RWPE2 (cell line): ENCODE measurements at regions not wholly inside any gene's neighbourhood (a gene's known extent, or its start where the extent isn't known, plus 50 kb on each side); places are given as distances from the start of the nearest gene placed in this dataset.
A peak's percentile ranks its signal among the peaks of the same experiment; 100 is the strongest.

Experiments used
- ATAC-seq: fragments of 200-7000 bp; cut with Tn5 transposase; 3 replicates; pipeline ENCODE4 v1.9.1; 2021; ENCODE audit warnings: low read depth
- DNase-seq: peaks from one replicate; pipeline ENCODE4 v3.0.0-alpha.2; 2020; ENCODE audit warnings: low spot score
- H3K27ac ChIP-seq: fragments of 450-650 bp; 2 replicates; pipeline ENCODE4 v1.5.1; 2017; ENCODE audit warnings: mild to moderate bottlenecking; ENCODE audit not compliant: poor library complexity, severe bottlenecking
- H3K27me3 ChIP-seq: fragments of 250-450 bp; sonication (Bioruptor Pico); 2 replicates; pipeline ENCODE4 v1.5.1; 2021; ENCODE audit warnings: mild to moderate bottlenecking, moderate library complexity; ENCODE audit not compliant: insufficient read depth, poor library complexity, severe bottlenecking
- H3K36me3 ChIP-seq: fragments of 250-450 bp; sonication (Bioruptor Pico); 2 replicates; pipeline ENCODE4 v1.5.1; 2020; ENCODE audit warnings: low read depth, mild to moderate bottlenecking, moderate library complexity
- H3K4me1 ChIP-seq: fragments of 250-450 bp; sonication (Bioruptor Pico); 2 replicates; pipeline ENCODE4 v1.5.1; 2021; ENCODE audit warnings: mild to moderate bottlenecking, moderate library complexity; ENCODE audit not compliant: insufficient read depth, poor library complexity, severe bottlenecking
- H3K4me3 ChIP-seq: fragments of 250-450 bp; sonication (Bioruptor Pico); 2 replicates; pipeline ENCODE4 v1.5.1; 2021; ENCODE audit warnings: mild to moderate bottlenecking, moderate library complexity; ENCODE audit not compliant: severe bottlenecking
- H3K9me3 ChIP-seq: fragments of 250-450 bp; sonication (Bioruptor Pico); 2 replicates; pipeline ENCODE4 v1.5.1; 2021; ENCODE audit warnings: mild to moderate bottlenecking, moderate library complexity; ENCODE audit not compliant: severe bottlenecking
- CTCF ChIP-seq: fragments of 450-650 bp; IDR thresholded peaks from one replicate; pipeline ENCODE4 v1.5.1; 2017; ENCODE audit warnings: mild to moderate bottlenecking, moderate library complexity; ENCODE audit not compliant: poor library complexity, severe bottlenecking

GRCh38 chr20:55514531-55514930, 490.8 kb downstream of the CBLN4 start:
- H3K27me3 ChIP-seq: no peaks in the 10 kb centered on the region
- ATAC-seq (peak; percentile 91), DNase-seq (peak; percentile 93)
- no peak for TF ChIP-seq CTCF
- H3K9me3 ChIP-seq: no peaks in the 10 kb centered on the region
- no peak overlapping the region for H3K4me3 ChIP-seq
- peak overlapping the region; percentile 66 for H3K27ac ChIP-seq
- peaks cover 28% of the 10 kb centered on the region for H3K4me1 ChIP-seq
- H3K36me3 ChIP-seq: no peaks in the 10 kb centered on the region

GRCh38 chr20:55513954-55514353, 491.4 kb downstream of the CBLN4 start:
- H3K4me1 ChIP-seq: peaks cover 28% of the 10 kb centered on the region
- no peaks in the 10 kb centered on the region for H3K9me3 ChIP-seq
- no peak for ATAC-seq
- peak overlapping the region; percentile 66 for H3K27ac ChIP-seq
- no peak for TF ChIP-seq CTCF
- no peak overlapping the region for H3K4me3 ChIP-seq
- DNase-seq: no peak
- H3K27me3 ChIP-seq: no peaks in the 10 kb centered on the region
- H3K36me3 ChIP-seq: no peaks in the 10 kb centered on the region

GRCh38 chr20:55500130-55500529, 505.2 kb downstream of the CBLN4 start:
- no peak for ATAC-seq
- Histone ChIP-seq H3K27me3 (peaks cover 4% of the 10 kb centered on the region), H3K27ac (no peak overlapping the region), H3K36me3 (no peaks in the 10 kb centered on the region), H3K9me3 (no peaks in the 10 kb centered on the region), H3K4me1 (no peaks in the 10 kb centered on the region), H3K4me3 (no peak overlapping the region)
- DNase-seq: no peak
- no peak for TF ChIP-seq CTCF

DNA sequence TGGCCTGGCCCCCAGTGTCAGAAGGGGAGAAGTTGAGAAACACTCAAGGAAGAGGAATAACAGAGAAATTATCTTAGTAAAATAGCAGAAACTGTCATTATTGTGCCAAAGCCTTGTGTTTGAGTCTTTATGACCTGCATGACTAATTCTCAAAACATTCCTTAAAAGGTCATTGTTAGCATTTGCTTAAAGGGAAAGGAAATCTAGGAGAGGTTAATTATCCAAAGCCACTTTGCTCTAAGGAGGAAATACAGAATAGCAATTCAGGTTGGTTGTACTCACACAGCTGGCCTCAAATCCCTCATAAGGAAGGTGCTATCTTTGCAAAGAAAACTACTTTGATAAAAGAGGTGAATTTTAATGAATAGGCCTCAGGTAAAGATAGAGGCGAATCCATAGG, 516.7 kb downstream of the CBLN4 start:
- ATAC-seq (peak; percentile 80), DNase-seq (no peak)
- Histone ChIP-seq H3K27me3 (no peaks in the 10 kb centered on the region), H3K36me3 (no peaks in the 10 kb centered on the region), H3K27ac (no peak overlapping the region), H3K4me1 (peaks cover 12% of the 10 kb centered on the region), H3K4me3 (no peak overlapping the region), H3K9me3 (no peaks in the 10 kb centered on the region)
- TF ChIP-seq CTCF: no peak

GRCh38 chr20:55478724-55479450, 526.4 kb downstream of the CBLN4 start:
- Histone ChIP-seq H3K4me3 (no peak overlapping the region), H3K27ac (no peak overlapping the region), H3K9me3 (no peaks in the 10 kb centered on the region), H3K4me1 (peaks cover 3% of the 10 kb centered on the region), H3K36me3 (no peaks in the 10 kb centered on the region), H3K27me3 (peaks cover 21% of the 10 kb centered on the region)
- DNase-seq (no peak), ATAC-seq (no peak)
- no peak for TF ChIP-seq CTCF
